ENCODE measurements at regions not wholly inside any gene's neighbourhood (a gene's known extent, or its start where the extent isn't known, plus 50 kb on each side); places are given as distances from the start of the nearest gene placed in this dataset.

DNA sequence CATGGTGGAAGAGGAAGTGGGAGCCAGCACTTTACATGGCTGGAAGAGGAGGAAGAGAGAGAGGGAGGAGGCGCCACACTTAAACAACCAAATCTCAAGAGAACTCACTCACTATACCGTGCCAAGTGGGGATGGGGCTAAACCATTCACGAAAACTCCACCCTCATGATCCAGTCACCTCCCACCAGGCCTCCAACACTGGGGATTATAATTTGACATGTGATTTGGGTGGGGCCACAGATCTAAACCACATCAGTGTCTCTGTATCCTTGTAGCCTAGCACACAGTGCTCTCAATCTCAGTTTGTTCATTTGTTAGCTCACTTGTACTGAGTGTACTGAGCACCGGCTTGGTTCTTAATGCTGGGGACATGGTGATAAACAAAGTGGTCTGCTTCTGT is 228.3 kb downstream of the BUB3 start:
- TF ChIP-seq SAP30 (IDR thresholded peaks at IDR 0.05; ENCODE audit: borderline replicate concordance, insufficient read depth, low read depth, low read length, poor library complexity, severe bottlenecking): no peak
- no peak for TF ChIP-seq ZSCAN29 (IDR thresholded peaks at IDR 0.05)
- no peak for TF ChIP-seq FOS (IDR thresholded peaks at IDR 0.05; ENCODE audit: extremely low read depth, insufficient read length)
- no peak for TF ChIP-seq U2AF1 (optimal IDR thresholded peaks at IDR 0.05; ENCODE audit: low read depth, low read length)
- no peak for TF ChIP-seq CBX2 (IDR thresholded peaks at IDR 0.05; ENCODE audit: insufficient read depth, low read length, poor library complexity, severe bottlenecking)
- TF ChIP-seq HMGN3 (IDR thresholded peaks at IDR 0.05; ENCODE audit: borderline replicate concordance, extremely low read depth, insufficient read length, low read depth, low read length): no peak
- no peak for TF ChIP-seq CTCF (IDR thresholded peaks at IDR 0.05 in 2 of 3, conservative IDR thresholded peaks at IDR 0.05 in 1 of 3; ENCODE audit: insufficient read depth in 2 of 3, low read depth in 1 of 3, low read length in 3 of 3)
